HuH-7 (cell line): ENCODE measurements at regions not wholly inside any gene's neighbourhood (a gene's known extent, or its start where the extent isn't known, plus 50 kb on each side); places are given as distances from the start of the nearest gene placed in this dataset.
"Not testable (repeated sequence)": the region's sequence is repeated elsewhere in the genome, so short reads cannot be mapped to it uniquely, and the experiment has no call there.

Experiments
- DNase-seq: peaks from one replicate; pipeline ENCODE4 v3.0.0; 2011; ENCODE audit warnings: low spot score

DNA sequence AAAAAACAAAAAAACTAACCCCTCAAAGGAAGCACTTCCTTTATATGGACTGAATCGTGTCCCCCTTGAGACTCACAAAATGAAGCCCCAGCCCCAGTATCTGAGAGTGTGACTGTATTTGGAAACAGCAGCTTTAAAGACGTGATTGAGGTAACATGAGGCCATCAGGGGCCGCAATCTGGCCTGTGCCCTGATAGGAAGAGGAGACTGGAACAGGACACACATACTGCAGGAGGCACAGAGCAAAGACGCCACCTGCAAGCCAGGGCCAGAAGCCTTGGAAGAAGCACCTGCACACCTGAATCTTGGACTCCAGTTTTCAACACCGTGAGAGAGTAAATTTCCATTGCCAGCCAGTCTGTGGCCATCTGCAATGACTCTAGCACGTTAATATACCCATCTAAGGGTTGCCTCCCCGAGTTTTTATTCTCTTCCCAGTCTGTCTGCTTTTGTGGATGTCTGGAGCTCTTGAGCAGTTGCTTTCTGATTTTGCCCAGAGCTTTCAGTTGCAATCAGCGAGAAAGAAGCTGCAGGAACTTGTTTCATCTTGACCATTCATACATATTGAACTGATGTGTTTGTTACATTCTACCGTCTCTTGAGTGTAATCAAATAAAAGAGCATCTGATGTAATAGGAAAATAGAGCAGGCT, 775.8 kb upstream of the TPTE start:
- DNase-seq = not testable (repeated sequence)

DNA sequence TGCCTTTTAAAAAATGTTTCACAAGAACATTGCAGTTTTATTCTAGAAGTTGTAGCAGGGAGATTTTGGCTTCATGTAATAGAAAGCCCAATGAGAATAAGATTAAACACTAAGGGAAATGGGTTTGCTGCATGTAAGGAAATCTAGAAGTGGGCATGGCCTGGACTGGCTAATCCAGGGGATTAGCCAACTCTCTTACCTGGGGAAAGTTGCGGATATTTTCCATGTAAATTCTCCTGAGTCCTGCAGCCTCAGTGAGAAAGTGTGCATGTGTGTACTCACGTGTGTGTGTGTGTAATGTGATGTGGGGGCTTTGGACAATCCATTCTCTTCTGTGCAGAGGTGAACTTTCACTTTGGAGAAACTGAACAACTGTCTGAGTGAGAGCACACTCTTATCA, 775.1 kb upstream of the TPTE start:
- not testable (repeated sequence) for DNase-seq

DNA sequence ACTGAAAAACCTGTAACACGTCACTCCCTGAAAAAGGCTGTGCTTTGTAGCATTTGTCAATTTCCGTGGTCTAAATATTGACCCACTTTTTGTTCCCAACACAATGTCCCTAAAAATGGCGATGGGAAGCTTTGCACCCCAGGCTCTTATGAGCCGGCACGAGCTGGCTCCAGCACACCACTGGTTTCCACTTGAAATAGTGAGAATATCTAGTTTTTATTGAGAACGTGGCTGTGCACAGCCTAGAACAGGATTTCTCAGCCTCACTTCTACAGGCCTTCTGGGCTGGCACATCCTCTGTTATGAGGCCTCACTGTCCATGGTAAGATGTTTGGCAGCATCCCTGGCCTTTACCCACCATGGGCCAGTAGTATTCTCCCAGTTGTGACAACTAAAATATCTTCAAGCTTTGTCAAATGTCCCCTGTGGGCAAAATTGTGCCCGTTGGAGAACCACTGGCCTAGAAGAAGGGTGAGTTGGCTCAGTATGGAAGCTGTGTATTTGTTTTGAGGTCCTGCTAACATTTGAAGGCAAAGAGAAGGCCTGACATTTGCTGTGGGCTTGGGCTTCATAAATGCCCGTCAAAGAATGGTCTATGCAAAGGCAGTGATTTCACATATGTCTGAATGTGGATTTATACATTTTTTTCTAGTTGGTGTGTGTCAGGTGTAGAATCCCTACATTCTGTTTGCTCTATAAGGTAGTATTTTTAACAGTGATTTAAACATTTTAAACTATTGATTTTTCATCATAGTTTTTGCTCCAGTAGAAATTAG, 774.4 kb upstream of the TPTE start:
- not testable (repeated sequence) for DNase-seq

DNA sequence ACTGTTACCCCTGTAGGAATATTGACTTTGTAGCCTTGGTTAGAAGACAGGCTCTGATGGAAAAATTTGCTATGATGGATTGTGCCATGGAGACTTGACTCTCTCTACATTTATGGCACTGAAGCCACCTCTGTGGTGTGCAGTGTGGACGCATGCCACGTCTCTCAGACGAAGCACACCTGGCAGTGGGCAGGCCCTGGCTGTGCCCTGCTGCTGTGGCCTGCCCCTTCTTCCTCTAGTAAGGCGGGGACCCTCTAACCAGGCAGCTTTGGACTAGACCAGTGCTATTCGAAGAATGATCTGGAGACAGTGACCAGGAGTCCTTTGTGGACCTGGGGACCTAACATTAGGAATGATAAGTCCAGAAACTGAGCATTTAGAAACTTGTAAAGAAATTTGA, 773.5 kb upstream of the TPTE start:
- not testable (repeated sequence) for DNase-seq

DNA sequence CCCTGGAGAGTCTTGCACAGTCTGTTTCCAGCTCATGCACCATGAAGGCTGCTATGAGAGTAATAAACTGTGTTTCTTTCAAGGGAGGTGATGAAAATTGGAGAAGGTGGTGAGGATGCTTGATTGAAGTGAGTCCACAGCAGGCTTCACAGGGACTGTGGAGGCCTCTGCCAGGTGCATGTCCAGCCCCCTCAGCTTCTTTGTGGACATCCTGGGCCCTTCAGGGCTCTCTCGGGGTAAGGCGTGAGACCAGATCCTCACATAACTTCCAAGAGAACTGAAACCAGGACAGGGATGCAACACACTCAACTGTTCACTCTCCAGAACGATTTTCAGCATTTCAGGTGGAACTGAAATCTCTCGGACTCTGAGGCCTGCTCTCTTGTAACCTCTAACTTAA, 772.9 kb upstream of the TPTE start:
- DNase-seq = not testable (repeated sequence)

- DNase-seq = not testable (repeated sequence)
Measured at GRCh38 chr21:9749741-9750230, 771.6 kb upstream of the TPTE start.

GRCh38 chr21:9750341-9751086, 770.9 kb upstream of the TPTE start:
- no peak for DNase-seq

- DNase-seq = not testable (repeated sequence)
Measured at GRCh38 chr21:9751087-9751585, 770.2 kb upstream of the TPTE start.

DNA sequence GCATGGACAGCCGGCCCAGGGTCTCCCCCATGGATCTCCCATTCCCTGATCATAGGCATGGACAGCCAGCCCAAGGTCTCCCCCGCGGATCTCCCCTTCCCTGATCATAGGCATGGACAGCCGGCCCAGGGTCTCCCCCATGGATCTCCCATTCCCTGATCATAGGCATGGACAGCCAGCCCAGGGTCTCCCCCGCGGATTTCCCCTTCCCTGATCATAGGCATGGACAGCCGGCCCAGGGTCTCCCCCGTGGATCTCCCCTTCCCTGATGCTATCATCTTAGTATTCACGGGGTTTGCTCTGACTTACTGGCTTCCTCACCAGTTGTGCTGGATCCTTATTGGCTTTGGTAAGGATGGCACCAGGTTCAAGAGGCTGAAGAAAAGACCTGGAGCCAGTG, 769.4 kb upstream of the TPTE start:
- not testable (repeated sequence) for DNase-seq

DNA sequence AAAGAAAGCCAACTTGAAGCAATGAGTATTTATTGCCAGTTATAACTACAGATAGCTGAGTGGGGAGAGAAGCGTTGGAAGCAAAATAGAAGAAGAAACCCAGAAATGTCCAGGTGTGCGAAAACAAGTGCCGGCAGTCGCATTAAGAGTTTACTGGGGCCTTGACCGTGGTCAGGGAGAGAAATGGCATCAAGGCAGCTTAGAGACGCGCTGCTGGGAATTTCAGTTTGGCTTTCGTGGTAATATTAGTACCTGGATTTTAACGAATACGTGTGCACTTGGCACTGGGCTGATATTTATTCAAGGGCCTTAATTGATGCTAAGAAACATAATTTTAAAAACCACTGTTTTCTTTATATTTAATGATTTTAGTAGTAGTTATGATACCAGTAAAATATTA, 767.9 kb upstream of the TPTE start:
- DNase-seq = not testable (repeated sequence)

DNA sequence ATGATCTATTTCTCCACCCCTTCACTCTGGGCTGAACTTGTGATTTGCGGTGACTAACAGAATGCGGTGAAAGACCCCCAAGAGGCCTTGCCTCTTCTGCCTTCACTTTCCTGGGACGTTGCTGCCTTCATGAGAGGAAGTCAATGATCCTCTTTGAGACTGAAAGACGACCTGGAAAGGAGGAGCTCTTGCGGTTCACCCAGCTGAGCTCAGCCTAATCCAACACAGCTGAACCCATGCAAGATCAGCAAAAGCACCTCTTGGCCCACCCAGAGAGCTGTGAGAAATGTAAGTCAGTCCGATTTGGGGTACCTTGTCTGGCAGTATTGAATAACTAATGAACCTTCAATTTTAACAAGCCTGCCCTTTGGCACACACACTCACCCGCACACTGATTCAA, 767.4 kb upstream of the TPTE start:
- no peak for DNase-seq

DNA sequence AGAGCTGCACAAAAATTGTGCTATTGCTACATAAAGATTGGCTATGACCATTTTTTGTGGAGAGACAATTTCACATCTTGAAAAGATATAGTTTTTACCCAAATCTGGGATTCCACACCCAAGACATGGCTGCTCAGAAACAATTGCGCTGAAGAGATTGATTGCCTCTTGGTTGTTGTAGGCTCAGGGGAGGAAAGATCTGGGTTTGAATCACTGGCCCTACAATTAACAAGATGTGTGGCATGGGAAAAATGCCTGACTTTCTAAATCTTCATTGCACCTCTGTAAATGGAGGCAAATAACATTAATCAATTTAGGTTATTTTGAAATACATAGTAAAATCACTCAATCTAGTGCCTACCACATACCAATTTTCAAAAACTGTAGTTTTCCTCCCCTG, 766.9 kb upstream of the TPTE start:
- not testable (repeated sequence) for DNase-seq

DNA sequence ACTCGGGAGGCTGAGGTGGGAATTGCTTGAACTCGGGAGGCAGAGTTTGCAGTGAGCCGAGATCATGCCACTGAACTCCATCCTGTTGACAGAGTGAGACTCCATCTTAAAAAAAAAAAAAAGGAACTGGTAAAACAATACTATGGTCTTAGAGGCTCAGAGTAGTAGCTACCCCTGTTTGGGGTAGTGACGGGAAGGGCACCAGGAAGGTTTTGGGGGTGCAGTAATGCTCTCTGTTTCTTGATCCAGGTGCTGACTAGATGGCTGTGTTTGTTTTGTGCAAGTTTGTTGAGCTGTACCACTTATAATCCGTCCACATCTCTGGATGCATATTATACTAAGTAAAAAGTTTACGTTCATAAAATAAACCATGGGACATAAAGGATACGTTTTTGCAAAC, 765.8 kb upstream of the TPTE start:
- no peak for DNase-seq

- DNase-seq = no peak
Measured at GRCh38 chr21:9756677-9757076, 764.7 kb upstream of the TPTE start.

GRCh38 chr21:9757118-9757517, 764.3 kb upstream of the TPTE start:
- DNase-seq = not testable (repeated sequence)

GRCh38 chr21:9757572-9757971, 763.8 kb upstream of the TPTE start:
- not testable (repeated sequence) for DNase-seq

GRCh38 chr21:9758141-9758540, 763.2 kb upstream of the TPTE start:
- no peak for DNase-seq

GRCh38 chr21:9758888-9759287, 762.5 kb upstream of the TPTE start:
- no peak for DNase-seq

- no peak for DNase-seq
Measured at GRCh38 chr21:9759972-9760371, 761.4 kb upstream of the TPTE start.

DNA sequence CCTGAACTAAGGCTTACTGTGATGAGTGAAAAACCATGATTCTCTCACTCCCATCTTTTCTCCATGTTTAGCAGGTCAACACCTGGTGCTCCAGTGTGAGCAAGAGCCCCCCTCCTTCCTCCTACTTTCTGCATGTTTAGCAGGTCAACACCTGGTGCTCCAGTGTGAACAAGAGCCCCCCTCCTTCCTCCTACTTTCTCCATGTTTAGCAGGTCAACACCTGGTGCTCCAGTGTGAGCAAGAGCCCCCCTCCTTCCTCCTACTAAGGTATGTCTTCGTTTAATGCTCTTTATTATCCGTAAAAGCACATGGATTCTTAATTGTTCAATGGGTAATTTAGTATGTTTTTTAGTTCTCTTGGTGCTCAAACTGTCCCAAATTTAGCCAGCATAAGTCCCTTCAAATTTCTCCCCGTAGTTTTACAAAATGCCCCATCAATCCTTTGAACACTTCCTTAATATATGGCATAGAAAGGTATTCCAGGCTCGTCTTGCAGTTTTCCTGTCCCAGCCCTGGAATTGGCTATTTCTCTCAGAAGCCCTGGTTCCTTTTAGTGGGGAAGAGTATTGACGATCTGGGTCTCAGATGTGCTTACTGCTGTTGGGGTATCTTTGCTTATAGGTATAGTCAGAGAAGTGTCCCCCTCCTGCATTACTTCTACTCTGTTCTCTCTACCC, 760.8 kb upstream of the TPTE start:
- DNase-seq = no peak

GRCh38 chr21:9763306-9763705, 758.1 kb upstream of the TPTE start:
- no peak for DNase-seq

- DNase-seq = no peak
Measured at GRCh38 chr21:9763807-9764206, 757.6 kb upstream of the TPTE start.
